Neural cell (in vitro differentiated cells): ENCODE measurements at regions not wholly inside any gene's neighbourhood (a gene's known extent, or its start where the extent isn't known, plus 50 kb on each side); places are given as distances from the start of the nearest gene placed in this dataset.

Experiments used
- H2AFZ ChIP-seq: fragments of 200-600, 300-800 bp; sonication (generic), shearing (Covaris generic); 2 replicates; pipeline ENCODE4 v1.6.0; 2014; ENCODE audit warnings: low read depth, mild to moderate bottlenecking, antibody characterized with exemption, low read length, moderate library complexity
- H3F3A ChIP-seq: fragments of 200-600 bp; shearing (Covaris generic); 2 replicates; pipeline ENCODE4 v1.6.1; 2016; ENCODE audit warnings: mild to moderate bottlenecking, moderate library complexity, mixed read lengths, antibody characterized with exemption, low read length; ENCODE audit not compliant: insufficient read depth, poor library complexity, severe bottlenecking
- H3K27ac ChIP-seq: fragments of 200-600, 300-800 bp; sonication (generic), shearing (Covaris generic); 2 replicates; pipeline ENCODE4 v1.5.1; 2014; ENCODE audit warnings: mild to moderate bottlenecking, low read length, moderate library complexity
- H3K27me3 ChIP-seq: fragments of 300-800, 200-600 bp; sonication (generic), shearing (Covaris generic); 2 replicates; pipeline ENCODE4 v1.6.0; 2014; ENCODE audit warnings: mild to moderate bottlenecking, low read depth, low read length, moderate library complexity; ENCODE audit not compliant: insufficient read depth
- H3K36me3 ChIP-seq: fragments of 300-800, 200-600 bp; sonication (generic), shearing (Covaris generic); 2 replicates; pipeline ENCODE4 v1.5.1; 2014; ENCODE audit warnings: mild to moderate bottlenecking, antibody characterized with exemption, low read length, moderate library complexity; ENCODE audit not compliant: insufficient read depth
- H3K4me2 ChIP-seq: fragments of 300-800, 200-600 bp; sonication (generic), shearing (Covaris generic); 2 replicates; pipeline ENCODE4 v1.6.0; 2014; ENCODE audit warnings: mild to moderate bottlenecking, low read length
- H3K4me3 ChIP-seq: fragments of 300-800, 200-600 bp; sonication (generic), shearing (Covaris generic); 2 replicates; pipeline ENCODE4 v1.5.1; 2014; ENCODE audit warnings: mild to moderate bottlenecking, low read length, moderate library complexity
- H3K79me2 ChIP-seq: fragments of 200-600 bp; shearing (Covaris generic); replicated peaks from 2 replicates; pipeline ENCODE4 v1.6.0; 2014; ENCODE audit warnings: mild to moderate bottlenecking, low read length, moderate library complexity; ENCODE audit not compliant: insufficient read depth
- H3K9ac ChIP-seq: fragments of 300-800, 200-600 bp; sonication (generic), shearing (Covaris generic); 2 replicates; pipeline ENCODE4 v1.6.1; 2016; ENCODE audit warnings: mild to moderate bottlenecking, low read length, mixed read lengths
- H3K9me2 ChIP-seq: fragments of 200-600 bp; shearing (Covaris generic); 2 replicates; pipeline ENCODE4 v1.6.1; 2016; ENCODE audit warnings: mild to moderate bottlenecking, low read length, mixed read lengths; ENCODE audit not compliant: insufficient read depth
- H3K9me3 ChIP-seq: fragments of 200-600, 300-800 bp; sonication (generic), shearing (Covaris generic); 2 replicates; pipeline ENCODE4 v1.6.1; 2016; ENCODE audit warnings: mild to moderate bottlenecking, mixed run types, low read length, moderate library complexity, mixed read lengths
- H4K20me1 ChIP-seq: fragments of 200-600 bp; shearing (Covaris generic); 2 replicates; pipeline ENCODE4 v1.6.1; 2016; ENCODE audit warnings: mild to moderate bottlenecking, mixed run types; ENCODE audit not compliant: insufficient read depth
- EP300 ChIP-seq: fragments of 450-650 bp; conservative IDR thresholded peaks from 2 replicates; pipeline ENCODE4 v1.6.1; 2014; ENCODE audit warnings: antibody characterized with exemption, mild to moderate bottlenecking, moderate library complexity; ENCODE audit not compliant: poor library complexity, severe bottlenecking
- EZH2 ChIP-seq: fragments of 200-600, 300-800 bp; shearing (Covaris generic), sonication (generic); IDR thresholded peaks from 2 replicates; pipeline ENCODE4 v1.6.1; 2014; ENCODE audit warnings: antibody characterized with exemption, low read length, borderline replicate concordance, mild to moderate bottlenecking; ENCODE audit not compliant: insufficient read depth, poor library complexity, severe bottlenecking
- MXI1 ChIP-seq: fragments of 450-650 bp; conservative IDR thresholded peaks from 2 replicates; pipeline ENCODE4 v1.6.1; 2014; ENCODE audit warnings: antibody characterized with exemption, mild to moderate bottlenecking; ENCODE audit not compliant: poor library complexity, severe bottlenecking
- POLR2AphosphoS5 ChIP-seq: IDR thresholded peaks from 2 replicates; pipeline ENCODE4 v1.6.1; 2012
- RAD21 ChIP-seq: fragments of 450-650 bp; conservative IDR thresholded peaks from 2 replicates; pipeline ENCODE4 v1.6.1; 2014; ENCODE audit warnings: antibody characterized with exemption, mild to moderate bottlenecking, moderate library complexity
- SMC3 ChIP-seq: fragments of 450-650 bp; conservative IDR thresholded peaks from 2 replicates; pipeline ENCODE4 v1.6.1; 2014; ENCODE audit warnings: antibody characterized with exemption, mild to moderate bottlenecking, moderate library complexity; ENCODE audit not compliant: poor library complexity
- TAF1 ChIP-seq: IDR thresholded peaks from 2 replicates; pipeline ENCODE4 v1.6.1; 2012; ENCODE audit warnings: low read depth
- TF ChIP-seq, protein P1 (sequence below): fragments of 450-650 bp; IDR thresholded peaks from 2 replicates; pipeline ENCODE4 v1.5.1; 2014; ENCODE audit warnings: antibody characterized with exemption, mild to moderate bottlenecking, moderate library complexity; ENCODE audit not compliant: poor library complexity, severe bottlenecking
- TF ChIP-seq, protein P2 (sequence below): IDR thresholded peaks from 2 replicates; pipeline ENCODE4 v1.6.1; 2012; ENCODE audit warnings: borderline replicate concordance

DNA sequence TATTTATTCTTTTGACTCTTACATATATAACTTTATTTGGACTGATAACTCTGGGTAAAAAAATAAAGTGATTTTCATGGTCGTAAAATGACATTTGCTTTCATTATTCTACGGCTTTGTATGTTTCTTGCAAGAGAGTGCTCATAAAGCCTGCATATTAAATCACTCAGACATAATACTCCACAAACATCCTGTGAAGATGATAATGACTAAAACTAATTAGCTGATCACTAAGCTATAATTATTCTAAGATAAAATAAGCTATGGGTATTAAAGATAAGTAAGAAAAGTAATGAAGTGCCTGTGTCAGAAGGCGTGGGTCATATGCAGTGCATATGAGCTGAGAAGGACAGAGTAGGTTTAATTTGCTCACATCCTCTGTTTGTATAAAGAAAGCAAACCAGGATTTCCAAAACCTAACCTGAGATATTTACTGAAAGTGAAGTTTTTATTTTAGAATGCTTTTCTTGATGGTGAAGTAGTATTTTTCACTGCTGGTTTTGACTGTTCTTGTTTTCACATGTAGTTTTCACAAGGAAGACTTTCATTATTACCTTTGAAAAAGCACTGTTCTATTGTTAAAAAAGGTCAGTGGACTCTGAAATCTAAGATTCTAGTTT, 278.8 kb downstream of the AMY1C start:
- Histone ChIP-seq H3K4me3 (no peak overlapping the region), H3K9me2 (no peaks in the 10 kb centered on the region), H3K36me3 (no peaks in the 10 kb centered on the region), H3K4me2 (no peak overlapping the region), H3K9me3 (no peaks in the 10 kb centered on the region), H4K20me1 (no peaks in the 10 kb centered on the region), H3K27ac (no peak overlapping the region), H3K79me2 (no peaks in the 10 kb centered on the region), H2AFZ (no peak overlapping the region), H3F3A (no peaks in the 10 kb centered on the region), H3K27me3 (no peaks in the 10 kb centered on the region), H3K9ac (no peak overlapping the region)
- TF ChIP-seq MXI1: no peak
- no peak for TF ChIP-seq POLR2AphosphoS5
- TF ChIP-seq SMC3: no peak
- no peak for TF ChIP-seq RAD21
- TF ChIP-seq, protein P1, sequence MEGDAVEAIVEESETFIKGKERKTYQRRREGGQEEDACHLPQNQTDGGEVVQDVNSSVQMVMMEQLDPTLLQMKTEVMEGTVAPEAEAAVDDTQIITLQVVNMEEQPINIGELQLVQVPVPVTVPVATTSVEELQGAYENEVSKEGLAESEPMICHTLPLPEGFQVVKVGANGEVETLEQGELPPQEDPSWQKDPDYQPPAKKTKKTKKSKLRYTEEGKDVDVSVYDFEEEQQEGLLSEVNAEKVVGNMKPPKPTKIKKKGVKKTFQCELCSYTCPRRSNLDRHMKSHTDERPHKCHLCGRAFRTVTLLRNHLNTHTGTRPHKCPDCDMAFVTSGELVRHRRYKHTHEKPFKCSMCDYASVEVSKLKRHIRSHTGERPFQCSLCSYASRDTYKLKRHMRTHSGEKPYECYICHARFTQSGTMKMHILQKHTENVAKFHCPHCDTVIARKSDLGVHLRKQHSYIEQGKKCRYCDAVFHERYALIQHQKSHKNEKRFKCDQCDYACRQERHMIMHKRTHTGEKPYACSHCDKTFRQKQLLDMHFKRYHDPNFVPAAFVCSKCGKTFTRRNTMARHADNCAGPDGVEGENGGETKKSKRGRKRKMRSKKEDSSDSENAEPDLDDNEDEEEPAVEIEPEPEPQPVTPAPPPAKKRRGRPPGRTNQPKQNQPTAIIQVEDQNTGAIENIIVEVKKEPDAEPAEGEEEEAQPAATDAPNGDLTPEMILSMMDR: no peak
- TF ChIP-seq, protein P2, sequence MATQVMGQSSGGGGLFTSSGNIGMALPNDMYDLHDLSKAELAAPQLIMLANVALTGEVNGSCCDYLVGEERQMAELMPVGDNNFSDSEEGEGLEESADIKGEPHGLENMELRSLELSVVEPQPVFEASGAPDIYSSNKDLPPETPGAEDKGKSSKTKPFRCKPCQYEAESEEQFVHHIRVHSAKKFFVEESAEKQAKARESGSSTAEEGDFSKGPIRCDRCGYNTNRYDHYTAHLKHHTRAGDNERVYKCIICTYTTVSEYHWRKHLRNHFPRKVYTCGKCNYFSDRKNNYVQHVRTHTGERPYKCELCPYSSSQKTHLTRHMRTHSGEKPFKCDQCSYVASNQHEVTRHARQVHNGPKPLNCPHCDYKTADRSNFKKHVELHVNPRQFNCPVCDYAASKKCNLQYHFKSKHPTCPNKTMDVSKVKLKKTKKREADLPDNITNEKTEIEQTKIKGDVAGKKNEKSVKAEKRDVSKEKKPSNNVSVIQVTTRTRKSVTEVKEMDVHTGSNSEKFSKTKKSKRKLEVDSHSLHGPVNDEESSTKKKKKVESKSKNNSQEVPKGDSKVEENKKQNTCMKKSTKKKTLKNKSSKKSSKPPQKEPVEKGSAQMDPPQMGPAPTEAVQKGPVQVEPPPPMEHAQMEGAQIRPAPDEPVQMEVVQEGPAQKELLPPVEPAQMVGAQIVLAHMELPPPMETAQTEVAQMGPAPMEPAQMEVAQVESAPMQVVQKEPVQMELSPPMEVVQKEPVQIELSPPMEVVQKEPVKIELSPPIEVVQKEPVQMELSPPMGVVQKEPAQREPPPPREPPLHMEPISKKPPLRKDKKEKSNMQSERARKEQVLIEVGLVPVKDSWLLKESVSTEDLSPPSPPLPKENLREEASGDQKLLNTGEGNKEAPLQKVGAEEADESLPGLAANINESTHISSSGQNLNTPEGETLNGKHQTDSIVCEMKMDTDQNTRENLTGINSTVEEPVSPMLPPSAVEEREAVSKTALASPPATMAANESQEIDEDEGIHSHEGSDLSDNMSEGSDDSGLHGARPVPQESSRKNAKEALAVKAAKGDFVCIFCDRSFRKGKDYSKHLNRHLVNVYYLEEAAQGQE: no peak
- TF ChIP-seq TAF1: no peak
- TF ChIP-seq EZH2: no peak
- no peak for TF ChIP-seq EP300

DNA sequence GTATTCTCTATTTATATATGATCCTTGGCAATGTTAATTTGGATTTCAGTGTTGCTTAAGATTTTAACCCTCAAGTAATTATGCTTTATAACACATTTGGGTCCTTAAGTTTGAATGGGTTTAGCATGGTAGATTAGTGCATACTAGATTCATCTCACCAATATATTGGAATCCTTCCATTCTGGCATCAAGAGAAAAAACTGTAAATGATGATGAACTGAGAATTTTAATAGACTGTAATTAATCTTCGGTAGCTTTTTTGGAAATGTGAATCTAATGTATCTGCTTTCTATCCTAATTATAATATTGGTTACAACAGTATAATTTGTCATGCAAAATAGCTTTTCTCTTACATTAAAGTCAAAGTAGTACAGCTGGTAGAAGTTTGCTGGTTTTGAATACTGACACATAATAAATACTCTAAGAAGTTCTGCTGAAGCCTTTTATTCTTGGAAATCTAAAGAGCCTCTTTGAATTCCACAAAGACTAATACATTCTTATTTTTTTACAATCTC, 279.8 kb downstream of the AMY1C start:
- H3K27ac ChIP-seq: no peak overlapping the region
- H3K9me3 ChIP-seq: no peaks in the 10 kb centered on the region
- H3K4me3 ChIP-seq: no peak overlapping the region
- peaks cover under 1% of the 10 kb centered on the region for H4K20me1 ChIP-seq
- no peak overlapping the region for H2AFZ ChIP-seq
- no peak overlapping the region for H3K4me2 ChIP-seq
- no peaks in the 10 kb centered on the region for H3K79me2 ChIP-seq
- H3F3A ChIP-seq: no peaks in the 10 kb centered on the region
- no peak for TF ChIP-seq EP300
- H3K9ac ChIP-seq: no peak overlapping the region
- no peaks in the 10 kb centered on the region for H3K9me2 ChIP-seq
- H3K27me3 ChIP-seq: no peaks in the 10 kb centered on the region
- no peaks in the 10 kb centered on the region for H3K36me3 ChIP-seq

DNA sequence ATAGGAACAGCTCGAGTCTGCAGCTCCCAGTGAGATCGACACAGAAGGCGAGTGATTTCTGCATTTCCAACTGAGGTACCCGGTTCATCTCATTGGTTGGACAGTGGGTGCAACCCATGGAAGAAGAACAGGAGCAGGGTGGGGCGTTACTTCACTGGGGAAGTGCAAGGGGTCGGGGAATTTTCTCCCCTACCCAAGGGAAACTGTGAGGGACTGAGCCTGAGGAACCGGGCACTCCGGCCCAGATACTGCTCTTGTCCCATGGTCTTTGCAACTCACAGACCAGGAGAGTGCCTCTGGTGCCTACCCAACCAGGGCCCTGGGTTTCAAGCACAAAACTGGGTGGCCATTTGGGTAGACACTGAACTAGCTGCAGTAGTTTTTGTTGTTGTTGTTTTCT, 307.1 kb downstream of the AMY1C start:
- Histone ChIP-seq H3K9ac (no peak overlapping the region), H3K36me3 (no peaks in the 10 kb centered on the region), H2AFZ (no peak overlapping the region), H3K27me3 (no peaks in the 10 kb centered on the region), H3F3A (no peaks in the 10 kb centered on the region), H3K79me2 (no peaks in the 10 kb centered on the region), H3K4me2 (no peak overlapping the region), H3K27ac (no peak overlapping the region), H3K9me3 (no peaks in the 10 kb centered on the region), H3K9me2 (no peaks in the 10 kb centered on the region), H4K20me1 (no peaks in the 10 kb centered on the region), H3K4me3 (no peak overlapping the region)
- no peak for TF ChIP-seq EZH2
- no peak for TF ChIP-seq EP300
- no peak for TF ChIP-seq TAF1
- TF ChIP-seq, protein P2: no peak
- TF ChIP-seq MXI1: no peak
- TF ChIP-seq POLR2AphosphoS5: no peak
- TF ChIP-seq, protein P1: no peak
- TF ChIP-seq SMC3: no peak
- TF ChIP-seq RAD21: no peak
